Brain microvascular endothelial cell (primary cell): ENCODE measurements at regions not wholly inside any gene's neighbourhood (a gene's known extent, or its start where the extent isn't known, plus 50 kb on each side); places are given as distances from the start of the nearest gene placed in this dataset.

Experiments used
- DNase-seq: peaks from one replicate; pipeline ENCODE4 v3.0.0-alpha.2; 2020
- H3K27ac ChIP-seq: fragments of 250-450 bp; sonication (Bioruptor Pico); 2 replicates; pipeline ENCODE4 v1.5.1; 2020; ENCODE audit warnings: mild to moderate bottlenecking, moderate library complexity
- H3K27me3 ChIP-seq: fragments of 250-450 bp; sonication (Bioruptor Pico); replicated peaks from 2 replicates; pipeline ENCODE4 v1.5.1; 2020; ENCODE audit warnings: mild to moderate bottlenecking
- H3K36me3 ChIP-seq: fragments of 250-450 bp; sonication (Bioruptor Pico); replicated peaks from 2 replicates; pipeline ENCODE4 v1.5.1; 2020; ENCODE audit warnings: mild to moderate bottlenecking
- H3K4me3 ChIP-seq: 2 replicates; pipeline ENCODE4 v1.5.1; 2011; ENCODE audit warnings: low read depth, mild to moderate bottlenecking, control low read depth, low read length, moderate library complexity
- in situ Hi-C: cut with HindIII; loops from 2 replicates; pipeline ENCODE4 v1.10.0; 2017; ENCODE audit warnings: low sequenced_read_pairs, low pct_ligation_motif_present
- TF ChIP-seq, protein P1 (sequence below): IDR thresholded peaks from 2 replicates; pipeline ENCODE4 v1.5.1; 2011; ENCODE audit warnings: low read depth, mild to moderate bottlenecking, moderate library complexity, low read length, control low read depth, inconsistent platforms; ENCODE audit errors: missing control alignments

GRCh38 chr12:24546661-24547060, 402.2 kb downstream of the BCAT1 start:
- no peak overlapping the region for H3K27ac ChIP-seq
- in situ Hi-C loops = no loop called here
- no peaks in the 10 kb centered on the region for H3K27me3 ChIP-seq
- H3K36me3 ChIP-seq = no peaks in the 10 kb centered on the region
- no peak for DNase-seq
- TF ChIP-seq, protein P1, sequence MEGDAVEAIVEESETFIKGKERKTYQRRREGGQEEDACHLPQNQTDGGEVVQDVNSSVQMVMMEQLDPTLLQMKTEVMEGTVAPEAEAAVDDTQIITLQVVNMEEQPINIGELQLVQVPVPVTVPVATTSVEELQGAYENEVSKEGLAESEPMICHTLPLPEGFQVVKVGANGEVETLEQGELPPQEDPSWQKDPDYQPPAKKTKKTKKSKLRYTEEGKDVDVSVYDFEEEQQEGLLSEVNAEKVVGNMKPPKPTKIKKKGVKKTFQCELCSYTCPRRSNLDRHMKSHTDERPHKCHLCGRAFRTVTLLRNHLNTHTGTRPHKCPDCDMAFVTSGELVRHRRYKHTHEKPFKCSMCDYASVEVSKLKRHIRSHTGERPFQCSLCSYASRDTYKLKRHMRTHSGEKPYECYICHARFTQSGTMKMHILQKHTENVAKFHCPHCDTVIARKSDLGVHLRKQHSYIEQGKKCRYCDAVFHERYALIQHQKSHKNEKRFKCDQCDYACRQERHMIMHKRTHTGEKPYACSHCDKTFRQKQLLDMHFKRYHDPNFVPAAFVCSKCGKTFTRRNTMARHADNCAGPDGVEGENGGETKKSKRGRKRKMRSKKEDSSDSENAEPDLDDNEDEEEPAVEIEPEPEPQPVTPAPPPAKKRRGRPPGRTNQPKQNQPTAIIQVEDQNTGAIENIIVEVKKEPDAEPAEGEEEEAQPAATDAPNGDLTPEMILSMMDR = no peak
- H3K4me3 ChIP-seq = no peak overlapping the region

- Histone ChIP-seq H3K27me3 (no peaks in the 10 kb centered on the region), H3K36me3 (no peaks in the 10 kb centered on the region), H3K4me3 (no peak overlapping the region), H3K27ac (no peak overlapping the region)
- TF ChIP-seq, protein P1 = no peak
- in situ Hi-C loops = no loop called here
- DNase-seq = no peak
These were observed 402.8 kb downstream of the BCAT1 start for GRCh38 chr12:24546084-24546483.

- in situ Hi-C loops = no loop called here
- TF ChIP-seq, protein P1 = no peak
- no peak overlapping the region for H3K4me3 ChIP-seq
- H3K36me3 ChIP-seq = no peaks in the 10 kb centered on the region
- H3K27ac ChIP-seq = no peak overlapping the region
- no peaks in the 10 kb centered on the region for H3K27me3 ChIP-seq
- no peak for DNase-seq
These were observed 404.5 kb downstream of the BCAT1 start for GRCh38 chr12:24544368-24544767.

- TF ChIP-seq, protein P1 = no peak
- H3K4me3 ChIP-seq = no peak overlapping the region
These were observed 407.6 kb downstream of the BCAT1 start for GRCh38 chr12:24541193-24541871.

DNA sequence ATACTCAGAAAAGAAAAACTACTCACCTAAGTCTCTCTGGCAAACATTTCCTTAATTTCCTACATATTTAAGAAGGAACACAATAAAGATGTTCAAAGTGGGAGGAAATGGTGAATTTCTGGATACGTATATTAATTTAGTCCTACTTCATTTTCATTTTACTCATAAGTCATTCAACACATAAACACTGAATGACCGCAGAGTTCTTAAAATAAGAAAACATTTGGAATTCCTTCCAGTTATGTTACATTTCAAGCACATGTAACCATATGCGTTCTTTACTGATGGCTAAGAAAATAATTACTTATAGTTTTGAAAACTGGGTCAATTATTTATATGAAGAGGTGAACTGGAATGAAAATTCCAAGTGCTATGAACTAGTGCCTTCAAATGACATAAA, 409.3 kb downstream of the BCAT1 start:
- no peak overlapping the region for H3K4me3 ChIP-seq
- no peak overlapping the region for H3K27ac ChIP-seq
- no peak for DNase-seq
- TF ChIP-seq, protein P1 = no peak
- in situ Hi-C loops = no loop called here
- H3K36me3 ChIP-seq = no peaks in the 10 kb centered on the region
- no peaks in the 10 kb centered on the region for H3K27me3 ChIP-seq

More at GRCh38 chr12:24541193-24541871, 407.6 kb downstream of the BCAT1 start:
- DNase-seq = no peak
- in situ Hi-C loops = no loop called here
- Histone ChIP-seq H3K27me3 (no peaks in the 10 kb centered on the region), H3K36me3 (no peaks in the 10 kb centered on the region), H3K27ac (no peak overlapping the region)
